IPS-15b (cell line): ENCODE measurements at regions not wholly inside any gene's neighbourhood (a gene's known extent, or its start where the extent isn't known, plus 50 kb on each side); places are given as distances from the start of the nearest gene placed in this dataset.
"Not testable (repeated sequence)": the region's sequence is repeated elsewhere in the genome, so short reads cannot be mapped to it uniquely, and the experiment has no call there.

Source experiments
- H3K27me3 ChIP-seq: one replicate; pipeline ENCODE4 v1.6.1; 2013; ENCODE audit warnings: low read length; ENCODE audit not compliant: control insufficient read depth, insufficient read depth
- H3K36me3 ChIP-seq: one replicate; pipeline ENCODE4 v1.6.1; 2013; ENCODE audit warnings: low read length; ENCODE audit not compliant: control insufficient read depth, insufficient read depth
- H3K4me1 ChIP-seq: one replicate; pipeline ENCODE4 v1.6.1; 2013; ENCODE audit warnings: mild to moderate bottlenecking, low read length; ENCODE audit not compliant: control insufficient read depth, insufficient read depth
- H3K4me3 ChIP-seq: one replicate; pipeline ENCODE4 v1.5.1; 2013; ENCODE audit warnings: low read depth, low read length
- H3K9ac ChIP-seq: one replicate; pipeline ENCODE4 v1.6.1; 2013; ENCODE audit warnings: low read depth, mild to moderate bottlenecking, low read length
- H3K9me3 ChIP-seq: one replicate; pipeline ENCODE4 v1.6.1; 2013; ENCODE audit warnings: mild to moderate bottlenecking, low read length; ENCODE audit not compliant: control insufficient read depth, insufficient read depth

DNA sequence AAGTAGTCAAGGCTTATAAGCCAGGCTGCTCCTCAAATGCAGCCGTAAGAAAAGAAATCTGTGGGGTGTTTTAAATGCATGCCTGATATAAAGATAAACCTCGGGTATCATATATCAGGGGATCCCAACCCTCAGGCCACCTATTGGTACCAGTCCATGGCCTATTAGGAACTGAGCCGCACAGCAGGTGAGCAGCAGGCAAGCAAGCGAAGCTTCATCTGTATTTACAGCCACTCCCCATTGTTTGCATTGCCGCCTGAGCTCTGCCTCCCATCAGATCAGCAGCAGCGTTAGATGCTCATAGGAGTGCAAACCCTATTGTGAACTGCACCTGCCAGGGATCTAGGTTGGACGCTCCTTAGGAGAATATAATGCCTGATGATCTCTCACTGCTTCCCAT lies 233.5 kb upstream of the SERP2 start:
- H3K9me3 ChIP-seq: no peaks in the 10 kb centered on the region
- H3K9ac ChIP-seq: no peak overlapping the region
- H3K4me1 ChIP-seq: peaks cover 9% of the 10 kb centered on the region
- H3K36me3 ChIP-seq: no peaks in the 10 kb centered on the region
- no peak overlapping the region for H3K4me3 ChIP-seq
- H3K27me3 ChIP-seq: peaks cover 7% of the 10 kb centered on the region

DNA sequence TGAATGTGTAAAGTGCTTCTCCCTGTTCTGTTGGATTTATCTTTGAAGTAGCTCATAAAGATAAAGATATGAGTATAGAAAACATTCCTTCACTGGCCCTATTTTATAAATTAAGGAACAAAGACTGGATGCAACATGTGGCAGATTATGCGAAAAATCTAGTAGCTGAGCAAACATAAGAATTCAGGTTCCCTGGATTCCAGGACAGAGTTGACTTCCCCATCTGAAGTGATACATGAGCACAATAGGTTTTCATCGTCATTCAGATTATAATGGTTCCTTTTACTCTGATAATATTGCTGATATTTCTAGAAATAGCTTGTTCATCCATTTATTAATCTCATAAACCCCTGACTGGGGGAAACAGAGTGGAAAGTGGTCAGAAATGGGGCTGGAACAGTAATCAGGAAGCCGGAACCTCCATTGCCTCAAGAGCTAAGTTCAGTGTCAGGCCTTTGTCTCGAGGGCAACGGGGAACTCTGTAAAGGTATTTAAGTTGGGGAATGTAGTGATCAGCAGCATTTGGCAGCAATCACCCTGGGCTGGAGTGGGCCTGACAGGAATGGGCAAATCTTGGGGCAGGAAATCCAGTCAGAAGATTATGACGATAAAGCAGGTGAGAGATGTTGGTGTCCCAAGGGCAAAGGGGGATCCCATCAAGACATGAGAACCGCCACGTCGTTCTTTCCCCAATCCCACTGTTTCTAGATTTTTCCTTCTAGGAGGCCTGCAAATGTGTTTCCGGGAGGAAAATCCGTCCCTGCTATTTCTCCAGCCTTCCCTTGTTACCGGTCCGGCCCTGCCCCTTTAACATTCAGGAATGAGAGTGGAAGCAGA lies 232.5 kb upstream of the SERP2 start:
- Histone ChIP-seq H3K27me3 (peaks cover 7% of the 10 kb centered on the region), H3K4me3 (peak overlapping the region; percentile 76), H3K9me3 (no peaks in the 10 kb centered on the region), H3K36me3 (no peaks in the 10 kb centered on the region), H3K4me1 (peaks cover 9% of the 10 kb centered on the region), H3K9ac (peak overlapping the region; percentile 95)

- H3K9ac ChIP-seq: peak overlapping the region; percentile 95
- peak overlapping the region; percentile 80 for H3K4me3 ChIP-seq
- no peaks in the 10 kb centered on the region for H3K9me3 ChIP-seq
- H3K27me3 ChIP-seq: peaks cover 7% of the 10 kb centered on the region
- H3K36me3 ChIP-seq: no peaks in the 10 kb centered on the region
- peaks cover 9% of the 10 kb centered on the region for H3K4me1 ChIP-seq
Observed at GRCh38 chr13:44141725-44142539, 231.7 kb upstream of the SERP2 start.

GRCh38 chr13:44142540-44142867 lies 231.1 kb upstream of the SERP2 start:
- peaks cover 7% of the 10 kb centered on the region for H3K27me3 ChIP-seq
- H3K4me3 ChIP-seq: peak overlapping the region; percentile 80

GRCh38 chr13:44142941-44143665 lies 230.5 kb upstream of the SERP2 start:
- Histone ChIP-seq H3K4me1 (peaks cover 9% of the 10 kb centered on the region), H3K9me3 (no peaks in the 10 kb centered on the region), H3K36me3 (no peaks in the 10 kb centered on the region), H3K27me3 (peaks cover 7% of the 10 kb centered on the region), H3K4me3 (no peak overlapping the region), H3K9ac (no peak overlapping the region)

More at GRCh38 chr13:44142540-44142867, 231.1 kb upstream of the SERP2 start:
- H3K9me3 ChIP-seq: no peaks in the 10 kb centered on the region
- no peaks in the 10 kb centered on the region for H3K36me3 ChIP-seq
- H3K4me1 ChIP-seq: peaks cover 9% of the 10 kb centered on the region
- peak overlapping the region; percentile 87 for H3K9ac ChIP-seq

DNA sequence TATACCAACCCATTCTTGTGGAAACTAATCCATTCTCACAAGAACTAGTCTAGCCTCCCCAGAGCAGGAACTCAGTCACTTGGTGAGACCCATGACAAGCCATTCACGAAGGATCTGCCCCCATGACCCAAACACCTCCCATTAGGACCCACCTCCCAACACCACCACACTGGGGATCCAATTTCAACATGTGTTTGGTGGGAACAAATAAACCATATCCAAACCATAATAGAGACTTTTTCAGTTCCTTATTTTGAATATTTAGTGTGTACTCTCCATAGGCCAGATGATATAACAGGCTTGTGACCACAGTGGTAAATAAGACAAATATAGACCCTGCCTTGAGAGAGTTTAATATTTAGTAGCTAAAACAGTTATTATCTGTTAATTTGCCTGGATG lies 227.5 kb upstream of the SERP2 start:
- no peaks in the 10 kb centered on the region for H3K9me3 ChIP-seq
- no peaks in the 10 kb centered on the region for H3K4me1 ChIP-seq
- peaks cover 7% of the 10 kb centered on the region for H3K27me3 ChIP-seq
- H3K9ac ChIP-seq: no peak overlapping the region
- no peaks in the 10 kb centered on the region for H3K36me3 ChIP-seq
- no peak overlapping the region for H3K4me3 ChIP-seq

GRCh38 chr13:44147233-44147632 lies 226.4 kb upstream of the SERP2 start:
- H3K9me3 ChIP-seq: no peaks in the 10 kb centered on the region
- H3K4me3 ChIP-seq: no peak overlapping the region
- no peaks in the 10 kb centered on the region for H3K4me1 ChIP-seq
- peaks cover 7% of the 10 kb centered on the region for H3K27me3 ChIP-seq
- H3K9ac ChIP-seq: no peak overlapping the region
- no peaks in the 10 kb centered on the region for H3K36me3 ChIP-seq

DNA sequence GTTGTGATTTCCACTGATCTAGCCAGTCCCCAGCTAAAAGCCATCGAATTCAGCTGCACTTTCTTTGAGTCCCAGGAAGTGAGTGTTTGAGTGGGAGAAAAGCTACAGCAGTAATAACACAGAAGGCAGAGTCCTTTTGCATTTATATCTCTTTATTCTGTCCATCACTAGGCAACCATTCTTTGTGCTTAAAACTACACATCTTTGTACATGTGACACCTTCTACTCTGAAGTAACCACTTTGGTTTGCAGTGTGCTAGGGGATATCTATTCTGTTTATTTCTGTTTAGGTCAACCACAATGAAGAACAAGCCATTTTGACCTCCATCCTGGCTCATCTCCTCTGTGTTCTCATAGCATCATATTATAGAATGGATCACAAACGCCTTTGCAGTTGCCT lies 226.0 kb upstream of the SERP2 start:
- H3K27me3 ChIP-seq: peaks cover 7% of the 10 kb centered on the region
- no peak overlapping the region for H3K4me3 ChIP-seq

DNA sequence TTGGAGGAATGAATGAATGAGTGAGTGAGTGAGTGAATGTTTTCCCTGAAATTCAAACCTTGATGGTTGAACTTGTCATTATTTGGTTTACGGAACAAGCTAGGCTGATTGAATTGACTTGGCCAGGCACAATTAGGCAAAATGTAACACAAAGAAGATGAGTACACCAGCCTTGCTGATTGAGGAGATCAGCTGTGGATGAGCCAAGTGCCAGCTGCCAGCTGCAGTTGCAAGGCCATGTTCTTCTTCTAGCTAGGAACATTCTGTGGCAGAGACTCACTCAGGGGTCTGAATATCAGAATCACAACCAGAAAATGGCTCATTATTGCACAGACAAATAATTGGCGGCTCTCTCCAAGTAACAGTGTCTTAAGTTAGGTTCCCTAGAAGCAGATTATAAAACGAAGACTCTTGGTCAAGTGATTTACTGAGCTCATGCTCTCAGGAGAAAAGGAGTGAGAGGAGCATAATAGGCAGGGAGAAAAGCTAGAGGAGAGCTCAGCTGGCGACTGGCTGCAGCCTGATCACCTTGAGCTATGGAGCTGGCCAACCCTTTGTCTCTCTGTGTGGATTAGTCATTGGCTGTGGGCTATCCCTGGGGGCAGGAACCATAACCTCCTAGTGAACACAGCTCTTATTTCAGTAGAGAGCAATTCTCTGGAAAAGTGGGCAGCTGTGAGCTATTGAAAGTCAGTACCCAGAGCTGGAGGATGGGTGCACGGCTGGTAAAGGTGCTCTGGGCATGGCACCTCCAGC lies 225.3 kb upstream of the SERP2 start:
- no peak overlapping the region for H3K9ac ChIP-seq
- H3K4me1 ChIP-seq: no peaks in the 10 kb centered on the region
- H3K36me3 ChIP-seq: no peaks in the 10 kb centered on the region

More for the DNA sequence above, 226.0 kb upstream of the SERP2 start:
- Histone ChIP-seq H3K4me1 (no peaks in the 10 kb centered on the region), H3K9ac (no peak overlapping the region), H3K36me3 (no peaks in the 10 kb centered on the region), H3K9me3 (no peaks in the 10 kb centered on the region)

DNA sequence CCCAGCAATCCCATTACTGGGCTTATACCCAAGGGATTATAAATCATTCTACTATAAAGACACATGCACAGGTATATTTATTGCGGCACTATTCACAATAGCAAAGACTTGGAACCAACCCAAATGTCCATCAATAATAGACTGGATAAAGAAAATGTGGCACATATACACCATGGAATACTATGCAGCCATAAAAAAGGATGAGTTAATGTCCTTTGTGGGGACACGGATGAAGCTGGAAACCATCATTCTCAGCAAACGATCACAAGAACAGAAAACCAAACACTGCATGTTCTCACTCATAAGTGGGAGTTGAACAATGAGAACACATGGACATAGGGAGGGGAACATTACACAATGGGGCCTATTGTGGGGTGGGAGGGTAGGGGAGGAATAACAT lies 224.4 kb upstream of the SERP2 start:
- not testable (repeated sequence) for H3K4me3 ChIP-seq, H3K9ac ChIP-seq, H3K36me3 ChIP-seq, H3K27me3 ChIP-seq, H3K9me3 ChIP-seq, H3K4me1 ChIP-seq

More for the DNA sequence above, 225.3 kb upstream of the SERP2 start:
- no peaks in the 10 kb centered on the region for H3K9me3 ChIP-seq
- H3K4me3 ChIP-seq: no peak overlapping the region
- peaks cover 4% of the 10 kb centered on the region for H3K27me3 ChIP-seq

GRCh38 chr13:44149821-44150220 lies 223.8 kb upstream of the SERP2 start:
- Histone ChIP-seq H3K36me3 (no peaks in the 10 kb centered on the region), H3K27me3 (no peaks in the 10 kb centered on the region), H3K9ac (no peak overlapping the region), H3K4me1 (no peaks in the 10 kb centered on the region), H3K9me3 (no peaks in the 10 kb centered on the region), H3K4me3 (no peak overlapping the region)
